HG02973 (cell line): ENCODE measurements at regions not wholly inside any gene's neighbourhood (a gene's known extent, or its start where the extent isn't known, plus 50 kb on each side); places are given as distances from the start of the nearest gene placed in this dataset.
"Not testable (repeated sequence)": the region's sequence is repeated elsewhere in the genome, so short reads cannot be mapped to it uniquely, and the experiment has no call there.

ENCODE experiments used
- ATAC-seq: cut with Tn5 transposase; IDR thresholded peaks from one replicate; pipeline ENCODE4 v1.9.1; 2021; ENCODE audit warnings: moderate library complexity; ENCODE audit not compliant: unreplicated experiment

GRCh38 chrX:46178763-46179162 is 366.5 kb downstream of the ZNF674 start:
- no peak for ATAC-seq

- ATAC-seq: no peak
Observed at GRCh38 chrX:46173159-46173558, 372.1 kb downstream of the ZNF674 start.

GRCh38 chrX:46171457-46171856 is 373.8 kb downstream of the ZNF674 start:
- ATAC-seq: not testable (repeated sequence)

GRCh38 chrX:46169808-46170207 is 375.4 kb downstream of the ZNF674 start:
- ATAC-seq: no peak

GRCh38 chrX:46168254-46168653 is 377.0 kb downstream of the ZNF674 start:
- ATAC-seq: no peak

GRCh38 chrX:46165866-46166265 is 379.4 kb downstream of the ZNF674 start:
- ATAC-seq: no peak

- ATAC-seq: no peak
Observed at GRCh38 chrX:46165411-46165810, 379.8 kb downstream of the ZNF674 start.

- no peak for ATAC-seq
Observed at GRCh38 chrX:46152756-46153155, 392.5 kb downstream of the ZNF674 start.

- not testable (repeated sequence) for ATAC-seq
Observed at GRCh38 chrX:46151332-46151731, 393.9 kb downstream of the ZNF674 start.

GRCh38 chrX:46144566-46144965 is 400.7 kb downstream of the ZNF674 start:
- no peak for ATAC-seq

- no peak for ATAC-seq
Observed at GRCh38 chrX:46140272-46140671, 404.9 kb downstream of the ZNF674 start.

GRCh38 chrX:46130247-46130646 is 415.0 kb downstream of the ZNF674 start:
- ATAC-seq: no peak

- no peak for ATAC-seq
Observed at GRCh38 chrX:46125111-46125510, 420.1 kb downstream of the ZNF674 start.

GRCh38 chrX:46117234-46117633 is 428.0 kb downstream of the ZNF674 start:
- ATAC-seq: no peak

GRCh38 chrX:46087310-46087709 is 457.9 kb downstream of the ZNF674 start:
- not testable (repeated sequence) for ATAC-seq

- not testable (repeated sequence) for ATAC-seq
Observed at GRCh38 chrX:46080121-46080520, 465.1 kb downstream of the ZNF674 start.

- no peak for ATAC-seq
Observed at GRCh38 chrX:46072791-46073190, 472.4 kb downstream of the ZNF674 start.

- no peak for ATAC-seq
Observed at GRCh38 chrX:46072372-46072771, 472.8 kb downstream of the ZNF674 start.

- ATAC-seq: no peak
Observed at GRCh38 chrX:46070421-46070820, 474.8 kb downstream of the ZNF674 start.

GRCh38 chrX:46059316-46059715 is 485.9 kb downstream of the ZNF674 start:
- ATAC-seq: no peak

- ATAC-seq: no peak
Observed at GRCh38 chrX:46044486-46044885, 500.7 kb downstream of the ZNF674 start.

GRCh38 chrX:46040001-46040400 is 505.2 kb downstream of the ZNF674 start:
- ATAC-seq: no peak

- no peak for ATAC-seq
Observed at GRCh38 chrX:46039526-46039925, 505.7 kb downstream of the ZNF674 start.

GRCh38 chrX:46036508-46036907 is 508.7 kb downstream of the ZNF674 start:
- ATAC-seq: no peak
